ENCODE measurements at regions not wholly inside any gene's neighbourhood (a gene's known extent, or its start where the extent isn't known, plus 50 kb on each side); places are given as distances from the start of the nearest gene placed in this dataset.

GRCh38 chr6:100268326-100268725, 196.4 kb downstream of the SIM1 start:
- no peak for FAIRE-seq
- no peak for DNase-seq (ENCODE audit: low spot score)

DNA sequence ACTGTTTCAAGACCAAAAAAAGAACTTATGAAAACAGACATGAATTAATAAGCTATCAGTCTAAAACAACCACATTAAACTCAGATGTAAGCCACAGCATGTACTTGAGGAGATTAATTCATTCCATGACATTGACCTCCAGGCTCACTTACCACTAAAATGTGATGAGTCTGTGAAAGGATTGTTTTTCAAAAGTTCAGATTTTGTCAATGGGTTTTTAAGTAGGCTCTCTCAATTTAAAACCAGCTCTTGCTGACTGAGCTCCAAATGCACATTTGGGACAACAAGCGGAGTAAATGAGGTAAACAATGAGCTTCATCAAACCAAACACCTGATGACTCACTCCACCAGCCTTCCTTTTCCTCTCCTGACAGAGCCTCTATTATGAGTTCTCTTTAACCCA, 197.0 kb downstream of the SIM1 start:
- FAIRE-seq (no peak), DNase-seq (ENCODE audit: low spot score) (no peak)

GRCh38 chr6:100266494-100267401, 198.0 kb downstream of the SIM1 start:
- DNase-seq (ENCODE audit: low spot score) (no peak), FAIRE-seq (no peak)

DNA sequence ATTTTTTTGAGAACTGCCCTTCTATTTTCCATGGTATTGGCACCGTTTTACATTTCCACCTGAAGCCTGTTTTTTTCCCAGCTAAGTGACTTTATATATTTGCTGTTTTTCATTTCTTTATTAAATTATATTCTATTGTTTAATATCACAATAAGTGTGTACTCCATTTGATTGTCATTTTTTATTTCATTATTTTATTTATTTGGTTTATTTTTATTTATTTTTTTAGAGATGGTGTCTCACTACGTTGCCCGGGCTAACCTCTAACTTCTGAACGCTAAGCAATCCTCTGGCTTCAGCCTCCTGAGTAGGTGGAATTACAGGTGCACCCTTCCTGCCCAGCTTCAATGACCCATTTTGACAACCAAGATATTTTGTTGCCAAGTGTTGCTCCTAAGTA, 202.6 kb downstream of the SIM1 start:
- FAIRE-seq: no peak
- no peak for DNase-seq (ENCODE audit: low spot score)

DNA sequence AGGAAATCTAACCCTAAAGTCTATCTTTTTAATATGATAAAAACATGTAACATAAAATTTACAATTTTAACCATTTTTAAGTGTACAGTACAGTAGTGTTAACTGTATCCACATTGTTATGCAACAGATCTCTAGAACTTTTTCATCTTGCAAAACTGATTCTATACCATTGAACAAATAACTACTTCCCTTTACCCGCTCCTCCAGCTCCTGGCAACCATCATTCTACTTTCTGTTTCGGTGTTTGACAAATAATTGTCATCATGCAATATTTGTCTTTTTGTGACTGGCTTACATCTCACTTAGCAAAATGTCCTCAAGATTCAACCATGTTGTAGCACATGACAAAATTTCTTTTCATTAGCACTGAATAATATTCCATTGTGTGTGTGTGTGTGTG, 203.2 kb downstream of the SIM1 start:
- FAIRE-seq: no peak
- no peak for DNase-seq (ENCODE audit: low spot score)

DNA sequence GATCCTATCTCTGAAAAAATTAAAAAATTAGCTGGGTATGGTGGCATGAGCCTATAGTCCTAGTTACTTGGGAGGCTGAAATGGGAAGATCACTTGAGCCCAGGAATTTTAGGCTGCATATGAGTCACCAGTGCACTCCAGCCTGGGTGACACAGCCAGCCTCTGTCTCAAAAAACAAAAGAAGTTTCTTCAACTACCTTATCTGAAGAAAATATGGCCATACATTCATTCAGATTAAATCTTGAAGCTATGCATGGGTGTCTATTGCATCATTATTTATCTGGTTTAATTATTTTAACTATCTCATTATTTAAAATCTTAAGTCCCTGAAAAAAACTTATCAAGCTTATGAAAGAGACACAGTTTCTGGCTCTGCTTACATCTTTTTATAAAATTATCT, 204.1 kb downstream of the SIM1 start:
- no peak for DNase-seq (ENCODE audit: low spot score)
- no peak for FAIRE-seq

DNA sequence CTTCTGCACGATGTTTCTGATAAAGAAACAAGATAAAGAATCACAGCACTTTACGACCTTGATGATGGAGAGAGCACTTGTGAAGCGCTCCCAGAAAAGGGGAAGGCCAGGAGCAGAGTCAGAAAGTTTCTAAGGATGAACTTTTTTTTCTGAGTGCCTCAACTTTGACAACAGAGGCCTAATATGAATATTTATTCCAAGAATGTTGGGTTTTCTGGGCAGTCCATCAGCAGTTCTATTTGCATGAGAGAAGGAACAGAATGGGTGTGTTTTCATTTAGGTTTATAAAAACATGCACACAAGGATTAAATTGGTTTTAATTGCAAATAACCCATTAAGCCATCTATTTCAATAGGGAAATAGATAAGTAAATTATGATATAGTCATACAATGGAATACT, 204.9 kb downstream of the SIM1 start:
- no peak for FAIRE-seq
- DNase-seq (ENCODE audit: low spot score): no peak

- FAIRE-seq (no peak), DNase-seq (ENCODE audit: low spot score) (no peak)
These were observed 206.0 kb downstream of the SIM1 start for GRCh38 chr6:100258752-100259151.

DNA sequence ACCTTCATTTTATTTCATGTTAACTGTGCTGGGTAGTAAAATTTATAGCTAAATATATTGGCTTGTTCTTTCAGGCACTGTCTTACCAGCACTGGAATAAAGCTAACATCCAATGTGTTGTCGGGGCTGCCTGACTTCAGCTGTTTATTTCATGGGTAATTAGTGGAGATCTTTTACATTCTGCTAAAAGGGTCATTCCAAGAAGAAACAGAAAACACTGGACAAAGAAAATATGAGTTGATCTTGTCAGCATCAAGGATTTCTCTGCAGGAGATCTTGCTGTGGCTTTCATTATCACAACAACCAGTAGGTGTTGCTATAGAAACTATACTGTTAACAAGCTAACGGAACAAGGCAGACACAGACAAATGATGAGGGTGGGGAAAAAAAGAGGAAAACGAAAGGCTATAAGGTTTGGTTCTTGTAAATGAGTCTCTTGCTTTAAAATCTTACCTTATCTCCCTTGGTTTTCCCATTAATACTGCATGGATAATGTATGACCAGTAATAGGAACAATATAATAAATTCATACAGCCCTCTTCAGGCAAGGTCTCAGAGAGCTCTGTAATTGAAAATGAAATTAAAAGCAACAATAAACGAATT, 206.8 kb downstream of the SIM1 start:
- peak; percentile 21 for DNase-seq (ENCODE audit: low spot score)
- FAIRE-seq: no peak

DNA sequence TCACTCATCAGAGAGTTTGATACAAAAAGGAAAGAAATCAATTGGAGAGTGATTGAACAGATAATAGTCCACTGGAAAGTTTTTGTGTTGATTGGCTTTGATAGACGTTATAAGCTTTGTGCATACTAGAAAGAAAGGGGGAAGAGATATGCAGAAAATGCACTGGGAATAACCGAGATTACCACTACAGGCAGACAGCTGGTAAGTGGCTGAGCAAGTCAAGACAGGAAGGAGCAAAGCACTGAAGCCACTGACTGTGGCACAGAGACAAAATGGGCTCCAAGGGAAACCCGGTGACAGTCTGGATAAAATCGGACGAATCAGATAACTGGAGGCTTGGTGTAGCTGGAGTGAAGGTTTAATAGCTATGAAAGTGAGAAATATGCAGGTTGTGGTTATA, 209.0 kb downstream of the SIM1 start:
- DNase-seq (ENCODE audit: low spot score): no peak
- no peak for FAIRE-seq

- FAIRE-seq (no peak), DNase-seq (ENCODE audit: low spot score) (no peak)
These were observed 217.6 kb downstream of the SIM1 start for GRCh38 chr6:100247123-100247522.

GRCh38 chr6:100246206-100246605, 218.5 kb downstream of the SIM1 start:
- FAIRE-seq: no peak
- DNase-seq (ENCODE audit: low spot score): no peak

- FAIRE-seq (no peak), DNase-seq (ENCODE audit: low spot score) (no peak)
These were observed 223.9 kb downstream of the SIM1 start for GRCh38 chr6:100240798-100241197.

DNA sequence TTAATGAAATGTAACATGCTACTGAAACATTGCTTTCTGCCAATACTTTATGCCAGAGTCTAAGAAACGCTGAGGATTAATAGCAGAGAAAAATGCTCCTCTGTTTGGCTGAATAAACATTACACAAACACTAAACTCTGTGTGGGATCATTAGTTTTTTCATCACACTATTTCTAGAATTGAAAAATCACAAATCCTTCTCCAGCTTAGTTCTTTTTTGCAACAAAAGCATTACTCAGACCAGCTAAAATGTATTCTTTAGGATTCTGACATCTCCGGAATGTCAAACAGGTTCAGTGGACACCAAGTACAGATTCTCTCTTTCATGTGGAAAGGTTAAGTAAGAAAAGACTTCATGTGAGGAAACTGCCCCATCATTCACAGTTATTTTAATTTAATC, 226.9 kb downstream of the SIM1 start:
- FAIRE-seq (no peak), DNase-seq (ENCODE audit: low spot score) (no peak)

GRCh38 chr6:100236389-100236788, 228.3 kb downstream of the SIM1 start:
- DNase-seq (ENCODE audit: low spot score) (no peak), FAIRE-seq (no peak)

DNA sequence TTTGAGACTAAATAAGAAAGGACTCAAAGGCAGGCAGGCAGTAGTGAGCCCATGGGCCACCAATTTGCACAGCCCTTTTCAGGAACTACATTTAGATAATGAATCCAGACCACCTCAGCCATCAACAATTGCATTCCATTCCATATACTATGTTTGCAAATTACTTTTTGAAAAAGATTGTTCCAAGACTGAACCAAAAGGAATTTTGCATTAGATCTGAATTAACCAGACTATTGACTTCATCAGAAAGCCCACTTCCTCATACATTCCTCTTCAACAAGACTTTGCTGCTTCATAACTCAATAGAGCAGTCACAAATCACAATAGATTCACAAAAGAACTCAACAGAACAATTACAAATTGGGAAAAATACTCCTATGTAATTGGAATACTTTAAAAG, 229.1 kb downstream of the SIM1 start:
- no peak for DNase-seq (ENCODE audit: low spot score)

GRCh38 chr6:100234625-100235024, 230.1 kb downstream of the SIM1 start:
- no peak for FAIRE-seq

More for the DNA sequence above, 229.1 kb downstream of the SIM1 start:
- no peak for FAIRE-seq

GRCh38 chr6:100232781-100233573, 231.7 kb downstream of the SIM1 start:
- DNase-seq (ENCODE audit: low spot score) (no peak), FAIRE-seq (no peak)

More at GRCh38 chr6:100234625-100235024, 230.1 kb downstream of the SIM1 start:
- no peak for DNase-seq (ENCODE audit: low spot score)

DNA sequence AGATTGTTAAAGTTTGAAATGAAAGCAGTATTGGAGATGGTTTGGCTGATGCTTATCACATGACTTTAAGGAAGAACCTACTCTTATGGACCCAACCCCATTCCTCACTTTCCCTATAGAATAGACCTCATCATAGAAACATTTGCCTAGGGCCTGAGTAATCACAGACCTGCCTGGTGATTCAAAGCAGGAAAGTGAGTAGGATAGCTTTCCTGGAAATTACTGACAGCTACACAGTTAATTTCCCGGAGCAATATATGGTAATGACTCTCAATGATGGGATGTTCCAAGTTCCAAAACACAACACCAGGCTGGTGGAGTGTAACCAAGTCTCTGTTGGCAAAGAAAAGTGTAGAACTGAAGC, 233.8 kb downstream of the SIM1 start:
- FAIRE-seq (no peak), DNase-seq (ENCODE audit: low spot score) (no peak)

DNA sequence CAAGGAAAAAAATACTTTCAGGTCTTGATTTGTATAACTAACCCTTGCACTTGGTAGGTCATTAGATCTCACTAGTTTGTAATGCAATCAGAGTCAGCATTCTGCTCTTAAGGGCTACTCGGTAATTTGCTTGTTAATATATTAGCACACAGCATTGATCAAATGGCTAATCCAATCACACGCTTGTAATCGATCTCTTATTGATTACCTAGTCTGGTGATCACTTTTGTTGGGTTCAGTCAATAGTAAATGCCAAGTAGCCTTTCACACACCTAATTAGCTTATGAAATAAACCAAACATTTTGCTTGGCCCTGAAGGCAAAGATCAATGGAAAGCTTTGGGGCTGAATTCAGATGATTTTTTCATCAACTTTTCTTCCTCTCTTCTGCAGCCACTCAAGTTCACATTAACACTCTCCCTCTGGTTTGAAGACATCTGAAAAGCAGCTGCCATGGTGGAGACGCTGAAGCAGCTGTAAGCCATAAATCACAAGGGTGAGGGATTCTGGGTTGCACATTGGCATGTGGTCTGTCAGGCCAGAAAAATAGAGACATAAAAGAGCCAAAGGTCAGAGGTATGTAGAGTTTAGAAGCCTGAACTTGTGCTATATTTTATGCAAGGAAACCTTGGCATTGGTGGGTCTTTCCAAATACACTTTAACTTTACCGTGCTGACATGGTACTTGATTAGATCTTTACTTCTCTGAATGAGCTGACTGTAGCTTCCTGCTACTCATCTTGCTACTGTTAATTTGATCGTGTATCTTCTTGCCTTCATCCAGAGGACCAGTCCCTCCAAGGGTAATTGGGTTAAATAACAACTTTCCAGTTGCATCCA, 234.4 kb downstream of the SIM1 start:
- FAIRE-seq (no peak), DNase-seq (ENCODE audit: low spot score) (no peak)

DNA sequence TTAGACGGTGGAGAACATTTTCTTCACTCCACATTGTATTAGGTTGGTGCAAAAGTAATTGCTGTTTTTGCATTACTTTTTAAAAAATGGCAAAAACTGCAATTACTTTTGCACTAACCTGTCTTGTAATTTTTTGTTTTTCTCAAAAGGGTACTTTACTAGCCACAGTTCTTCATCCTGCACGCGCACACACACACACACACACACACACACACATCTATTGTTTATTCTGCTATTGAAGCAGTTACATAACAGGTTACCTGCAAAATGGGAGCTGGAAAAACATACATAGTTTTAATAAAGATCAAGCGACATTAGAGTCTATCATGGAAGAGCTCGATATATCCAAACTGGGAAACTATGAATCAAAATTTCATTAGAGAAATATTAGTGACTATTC, 235.2 kb downstream of the SIM1 start:
- FAIRE-seq: no peak
- no peak for DNase-seq (ENCODE audit: low spot score)

Measured in urothelium cell line (cell line).